ENCODE measurements at regions not wholly inside any gene's neighbourhood (a gene's known extent, or its start where the extent isn't known, plus 50 kb on each side); places are given as distances from the start of the nearest gene placed in this dataset.
"Not testable (repeated sequence)": the region's sequence is repeated elsewhere in the genome, so short reads cannot be mapped to it uniquely, and the experiment has no call there.

DNA sequence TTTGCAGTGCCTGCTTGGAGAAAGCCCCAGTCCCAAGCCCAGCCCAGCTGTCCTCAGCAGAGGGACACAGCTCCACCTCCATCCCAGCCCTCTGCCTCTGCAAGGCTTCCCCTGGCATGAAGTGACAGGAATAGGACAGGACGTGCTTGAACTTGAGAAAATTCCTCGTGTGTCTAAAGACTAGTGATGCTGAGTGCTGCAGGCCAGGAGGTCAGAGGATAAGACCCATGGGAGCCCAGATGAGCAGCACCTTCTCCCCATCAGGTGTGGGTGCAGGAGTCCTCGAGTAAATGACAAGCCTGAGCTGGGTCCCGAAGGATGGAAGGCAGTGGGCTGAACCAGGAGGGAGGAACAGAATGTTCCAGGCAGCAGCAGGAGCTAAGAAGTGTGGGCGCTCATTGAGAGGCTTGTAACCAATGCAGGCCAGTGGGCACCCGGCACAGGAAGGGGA is 67.8 kb upstream of the UXS1 start:
- DNase-seq (peak in 1 of 2 donors; percentile 1), ATAC-seq (no peak)
- Mint-ChIP-seq H3K36me3 (no peaks in the 10 kb centered on the region), H3K27ac (no peak overlapping the region), H3K4me1 (no peaks in the 10 kb centered on the region), H3K27me3 (ENCODE audit: low read depth in 2 of 2) (peaks cover 0 to 3% of the 10 kb centered on the region in 2 donors), H3K4me3 (peak overlapping the region; percentile 31), H3K9me3 (no peaks in the 10 kb centered on the region)
- Histone ChIP-seq H3K4me1 (ENCODE audit: control insufficient read depth, insufficient read depth, low read length) (no peaks in the 10 kb centered on the region), H3K27me3 (ENCODE audit: control insufficient read depth, insufficient read depth, low read length) (no peaks in the 10 kb centered on the region), H3K4me3 (ENCODE audit: low read length) (no peak overlapping the region), H3K36me3 (ENCODE audit: control insufficient read depth, insufficient read depth, low read length) (no peaks in the 10 kb centered on the region), H3K27ac (ENCODE audit: low read length) (no peak overlapping the region), H3K9me3 (ENCODE audit: control insufficient read depth, insufficient read depth, low read length) (no peaks in the 10 kb centered on the region)
- TF ChIP-seq, protein P1, sequence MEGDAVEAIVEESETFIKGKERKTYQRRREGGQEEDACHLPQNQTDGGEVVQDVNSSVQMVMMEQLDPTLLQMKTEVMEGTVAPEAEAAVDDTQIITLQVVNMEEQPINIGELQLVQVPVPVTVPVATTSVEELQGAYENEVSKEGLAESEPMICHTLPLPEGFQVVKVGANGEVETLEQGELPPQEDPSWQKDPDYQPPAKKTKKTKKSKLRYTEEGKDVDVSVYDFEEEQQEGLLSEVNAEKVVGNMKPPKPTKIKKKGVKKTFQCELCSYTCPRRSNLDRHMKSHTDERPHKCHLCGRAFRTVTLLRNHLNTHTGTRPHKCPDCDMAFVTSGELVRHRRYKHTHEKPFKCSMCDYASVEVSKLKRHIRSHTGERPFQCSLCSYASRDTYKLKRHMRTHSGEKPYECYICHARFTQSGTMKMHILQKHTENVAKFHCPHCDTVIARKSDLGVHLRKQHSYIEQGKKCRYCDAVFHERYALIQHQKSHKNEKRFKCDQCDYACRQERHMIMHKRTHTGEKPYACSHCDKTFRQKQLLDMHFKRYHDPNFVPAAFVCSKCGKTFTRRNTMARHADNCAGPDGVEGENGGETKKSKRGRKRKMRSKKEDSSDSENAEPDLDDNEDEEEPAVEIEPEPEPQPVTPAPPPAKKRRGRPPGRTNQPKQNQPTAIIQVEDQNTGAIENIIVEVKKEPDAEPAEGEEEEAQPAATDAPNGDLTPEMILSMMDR (IDR thresholded peaks at IDR 0.05): no peak
- 75% methylated on average over 6 of the region's 6 CpGs for WGBS (ENCODE audit: insufficient coverage)
- intact Hi-C loops (cut with micrococcal nuclease): no loop called here

DNA sequence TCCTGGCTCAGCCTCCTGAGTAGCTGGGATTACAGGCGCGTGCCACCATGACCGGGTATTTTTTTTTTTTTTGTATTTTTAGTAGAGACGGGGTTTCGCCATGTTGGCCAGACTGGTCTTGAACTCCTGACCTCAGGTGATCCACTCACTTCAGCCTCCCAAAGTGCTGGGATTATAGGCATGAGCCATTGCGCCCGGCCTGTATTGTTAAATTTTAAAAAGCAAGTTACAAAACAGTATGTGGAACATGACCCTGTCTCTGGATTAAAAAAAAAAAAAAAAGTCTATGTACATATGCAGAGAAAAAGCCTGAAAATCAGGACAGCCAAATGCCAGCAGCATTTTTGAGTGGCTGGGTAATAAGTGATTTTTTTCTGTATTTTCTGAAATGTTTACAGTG is 64.8 kb upstream of the UXS1 start:
- H3K4me3 ChIP-seq (ENCODE audit: low read length); intact Hi-C loops (cut with micrococcal nuclease); H3K9me3 ChIP-seq (ENCODE audit: control insufficient read depth, insufficient read depth, low read length); H3K36me3 Mint-ChIP-seq; ATAC-seq; H3K4me1 ChIP-seq (ENCODE audit: control insufficient read depth, insufficient read depth, low read length); DNase-seq; H3K4me1 Mint-ChIP-seq; H3K27me3 ChIP-seq (ENCODE audit: control insufficient read depth, insufficient read depth, low read length); H3K27ac Mint-ChIP-seq; H3K9me3 Mint-ChIP-seq; H3K4me3 Mint-ChIP-seq; H3K27ac ChIP-seq (ENCODE audit: low read length); H3K27me3 Mint-ChIP-seq (ENCODE audit: low read depth in 2 of 2); H3K36me3 ChIP-seq (ENCODE audit: control insufficient read depth, insufficient read depth, low read length): not testable (repeated sequence)
- 92% methylated on average over 5 of the region's 7 CpGs for WGBS (ENCODE audit: insufficient coverage)

DNA sequence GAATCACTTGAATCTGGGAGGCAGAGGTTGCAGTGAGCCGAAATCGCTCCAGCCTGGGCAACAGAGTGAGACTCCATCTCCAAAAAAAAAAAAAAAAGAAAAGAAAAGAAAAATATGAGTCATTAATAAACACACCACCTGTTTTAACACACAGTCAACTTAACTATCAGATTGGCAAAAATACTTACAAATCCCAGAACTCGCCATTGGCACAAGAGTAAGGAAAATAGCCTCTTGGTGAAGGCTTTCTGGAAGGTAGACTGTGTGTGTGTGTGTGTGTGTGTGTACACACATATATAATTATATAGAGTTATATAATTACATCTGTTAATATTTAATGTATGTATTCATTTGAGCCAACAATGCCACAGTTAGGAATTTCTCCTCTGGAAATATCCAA is 63.7 kb upstream of the UXS1 start:
- H3K4me1 Mint-ChIP-seq: no peaks in the 10 kb centered on the region
- no peaks in the 10 kb centered on the region for H3K9me3 Mint-ChIP-seq
- H3K4me1 ChIP-seq (ENCODE audit: control insufficient read depth, insufficient read depth, low read length): no peaks in the 10 kb centered on the region
- no peak overlapping the region for H3K27ac Mint-ChIP-seq
- intact Hi-C loops (cut with micrococcal nuclease): no loop called here
- H3K9me3 ChIP-seq (ENCODE audit: control insufficient read depth, insufficient read depth, low read length): no peaks in the 10 kb centered on the region
- no CpG with 5 or more reads among the region's 3 CpGs for WGBS (ENCODE audit: insufficient coverage)
- peak in 1 of 2 donors; percentile 0 for DNase-seq
- no peaks in the 10 kb centered on the region for H3K27me3 ChIP-seq (ENCODE audit: control insufficient read depth, insufficient read depth, low read length)
- no peak overlapping the region for H3K4me3 Mint-ChIP-seq
- H3K27ac ChIP-seq (ENCODE audit: low read length): no peak overlapping the region
- no peaks in the 10 kb centered on the region for H3K36me3 Mint-ChIP-seq
- no peak for ATAC-seq
- H3K27me3 Mint-ChIP-seq (ENCODE audit: low read depth in 2 of 2): peaks cover 0 to 3% of the 10 kb centered on the region in 2 donors
- no peak overlapping the region for H3K4me3 ChIP-seq (ENCODE audit: low read length)
- TF ChIP-seq, protein P1 (IDR thresholded peaks at IDR 0.05): no peak
- no peaks in the 10 kb centered on the region for H3K36me3 ChIP-seq (ENCODE audit: control insufficient read depth, insufficient read depth, low read length)

DNA sequence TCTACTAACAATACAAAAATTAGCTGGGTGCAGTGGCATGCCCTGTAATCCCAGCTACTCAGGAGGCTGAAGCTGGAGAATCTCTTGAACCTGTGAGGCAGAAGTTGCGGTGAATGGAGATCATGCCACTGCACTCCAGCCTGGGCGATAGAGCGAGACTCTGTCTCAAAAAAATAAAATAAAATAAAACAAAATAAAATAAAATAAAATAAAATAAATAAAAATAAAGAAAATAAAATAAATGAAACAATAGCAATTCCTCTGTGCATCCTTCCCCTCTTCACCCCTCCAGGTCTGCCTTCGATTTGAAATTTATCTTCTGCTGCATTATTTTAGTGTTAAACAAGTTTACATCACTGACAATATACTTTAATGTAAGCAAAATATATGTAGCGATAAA is 63.0 kb upstream of the UXS1 start:
- H3K4me3 ChIP-seq (ENCODE audit: low read length): no peak overlapping the region
- H3K27ac ChIP-seq (ENCODE audit: low read length): no peak overlapping the region
- no peak for DNase-seq
- Mint-ChIP-seq H3K9me3 (no peaks in the 10 kb centered on the region), H3K4me3 (no peak overlapping the region), H3K4me1 (no peaks in the 10 kb centered on the region), H3K27ac (no peak overlapping the region), H3K36me3 (no peaks in the 10 kb centered on the region), H3K27me3 (ENCODE audit: low read depth in 2 of 2) (peaks cover 0 to 3% of the 10 kb centered on the region in 2 donors)
- 100% methylated on average over 1 of the region's 5 CpGs for WGBS (ENCODE audit: insufficient coverage)
- no peaks in the 10 kb centered on the region for H3K9me3 ChIP-seq (ENCODE audit: control insufficient read depth, insufficient read depth, low read length)
- ATAC-seq: no peak
- TF ChIP-seq, protein P1 (IDR thresholded peaks at IDR 0.05): no peak
- intact Hi-C loops (cut with micrococcal nuclease): no loop called here
- no peaks in the 10 kb centered on the region for H3K27me3 ChIP-seq (ENCODE audit: control insufficient read depth, insufficient read depth, low read length)
- no peaks in the 10 kb centered on the region for H3K4me1 ChIP-seq (ENCODE audit: control insufficient read depth, insufficient read depth, low read length)
- no peaks in the 10 kb centered on the region for H3K36me3 ChIP-seq (ENCODE audit: control insufficient read depth, insufficient read depth, low read length)

DNA sequence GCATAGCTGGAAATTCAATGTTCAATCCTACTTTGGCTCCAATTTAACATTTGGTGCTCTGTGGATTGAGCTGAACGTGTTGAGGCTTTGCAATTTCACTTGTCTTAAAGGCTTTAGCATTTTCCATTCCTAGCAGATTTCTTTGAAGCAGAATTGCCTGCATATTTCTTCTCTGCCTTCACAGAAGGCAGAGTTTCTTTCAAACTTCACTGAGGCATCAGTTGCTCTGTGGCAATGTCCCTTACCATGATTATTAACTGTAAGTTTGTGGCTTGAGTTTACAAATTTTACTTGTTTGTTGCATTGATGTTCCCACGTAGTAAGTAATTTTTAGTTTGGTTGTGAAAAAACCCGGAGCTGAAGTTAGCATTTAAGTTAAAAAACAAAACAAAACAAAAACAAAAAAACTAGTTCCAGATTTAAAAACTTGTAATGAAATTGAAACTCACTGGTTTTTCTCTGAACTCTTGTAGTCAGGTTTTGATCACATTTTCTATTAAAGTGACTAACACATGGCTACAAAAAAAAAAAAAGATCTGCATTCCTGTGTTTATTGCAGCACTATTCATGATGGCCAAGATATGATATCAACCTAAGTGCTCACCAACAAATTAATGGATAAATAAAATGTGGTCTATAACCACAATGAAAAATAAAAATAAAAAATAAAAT is 55.2 kb upstream of the UXS1 start:
- H3K9me3 ChIP-seq (ENCODE audit: control insufficient read depth, insufficient read depth, low read length); H3K4me3 ChIP-seq (ENCODE audit: low read length); intact Hi-C loops (cut with micrococcal nuclease); H3K4me3 Mint-ChIP-seq; H3K4me1 ChIP-seq (ENCODE audit: control insufficient read depth, insufficient read depth, low read length); H3K9me3 Mint-ChIP-seq; DNase-seq; H3K27me3 Mint-ChIP-seq (ENCODE audit: low read depth in 2 of 2); H3K27me3 ChIP-seq (ENCODE audit: control insufficient read depth, insufficient read depth, low read length); ATAC-seq; H3K4me1 Mint-ChIP-seq; H3K27ac Mint-ChIP-seq; H3K36me3 ChIP-seq (ENCODE audit: control insufficient read depth, insufficient read depth, low read length); H3K27ac ChIP-seq (ENCODE audit: low read length); H3K36me3 Mint-ChIP-seq: not testable (repeated sequence)
- WGBS (ENCODE audit: insufficient coverage): 63% methylated on average over 1 of the region's 3 CpGs

DNA sequence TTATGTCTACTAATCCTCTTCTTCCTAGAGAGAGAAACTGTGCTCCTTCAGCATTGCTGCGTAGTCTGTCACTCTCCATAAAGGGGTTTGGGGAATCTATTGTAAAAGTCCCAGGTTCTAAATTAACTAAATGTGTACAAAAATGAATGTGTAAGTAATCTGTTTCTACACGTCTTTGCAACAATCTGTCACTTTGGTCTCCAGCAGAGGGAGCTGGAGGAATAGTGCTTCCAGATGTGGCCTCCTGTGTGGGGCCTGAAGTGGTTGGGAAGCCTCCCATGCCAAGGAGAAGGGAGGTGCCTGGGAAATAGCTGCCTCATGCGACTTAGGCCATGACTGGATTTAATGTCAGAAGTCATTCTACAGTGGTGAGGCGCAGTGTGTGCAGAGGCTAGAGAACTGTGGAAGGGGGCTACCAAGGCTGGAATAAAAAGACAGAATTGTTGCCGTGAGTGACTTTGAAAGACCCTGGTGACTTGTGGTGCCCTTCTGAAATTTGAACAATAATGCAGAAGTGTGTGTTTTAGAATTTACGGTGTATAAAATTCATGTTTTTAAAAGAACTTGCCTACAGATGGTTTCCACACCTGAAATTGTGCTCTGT is 54.5 kb upstream of the UXS1 start:
- H3K27ac ChIP-seq (ENCODE audit: low read length); intact Hi-C loops (cut with micrococcal nuclease); H3K4me3 Mint-ChIP-seq; H3K9me3 ChIP-seq (ENCODE audit: control insufficient read depth, insufficient read depth, low read length); H3K9me3 Mint-ChIP-seq; ATAC-seq; H3K36me3 Mint-ChIP-seq; H3K27me3 ChIP-seq (ENCODE audit: control insufficient read depth, insufficient read depth, low read length); H3K4me1 Mint-ChIP-seq; H3K27ac Mint-ChIP-seq; H3K4me1 ChIP-seq (ENCODE audit: control insufficient read depth, insufficient read depth, low read length); H3K27me3 Mint-ChIP-seq (ENCODE audit: low read depth in 2 of 2); H3K4me3 ChIP-seq (ENCODE audit: low read length); H3K36me3 ChIP-seq (ENCODE audit: control insufficient read depth, insufficient read depth, low read length): not testable (repeated sequence)
- WGBS (ENCODE audit: insufficient coverage): 75% methylated on average over 4 of the region's 6 CpGs
- peak in 1 of 2 donors; percentile 28 for DNase-seq
